Non-pigmented ciliary epithelial cell (primary cell): ENCODE measurements at regions not wholly inside any gene's neighbourhood (a gene's known extent, or its start where the extent isn't known, plus 50 kb on each side); places are given as distances from the start of the nearest gene placed in this dataset.
A peak's percentile ranks its signal among the peaks of the same experiment; 100 is the strongest.
"Not testable (repeated sequence)": the region's sequence is repeated elsewhere in the genome, so short reads cannot be mapped to it uniquely, and the experiment has no call there.

Experiments
- DNase-seq: peaks from one replicate; pipeline ENCODE4 v3.0.0-alpha.2; 2010; ENCODE audit warnings: low read depth

DNA sequence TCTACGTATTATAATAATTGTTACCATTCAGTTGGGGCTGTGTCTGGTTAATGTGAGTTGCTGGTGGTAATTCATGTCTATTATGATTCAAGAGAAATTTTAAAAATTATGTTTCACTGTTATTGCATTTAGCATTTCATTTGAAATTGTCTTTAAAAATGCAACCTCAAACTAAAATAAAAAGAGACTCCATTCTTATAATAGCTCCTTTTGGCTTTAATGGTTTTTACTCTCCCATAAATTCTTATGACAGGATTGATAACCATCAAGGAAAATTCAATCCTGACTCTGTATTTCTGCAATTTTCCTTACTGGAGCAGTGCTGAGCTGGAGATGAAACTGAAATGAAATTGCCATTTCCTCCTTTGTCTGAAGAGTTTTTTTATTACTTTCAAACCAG, 262.7 kb downstream of the REEP3 start:
- DNase-seq = no peak

DNA sequence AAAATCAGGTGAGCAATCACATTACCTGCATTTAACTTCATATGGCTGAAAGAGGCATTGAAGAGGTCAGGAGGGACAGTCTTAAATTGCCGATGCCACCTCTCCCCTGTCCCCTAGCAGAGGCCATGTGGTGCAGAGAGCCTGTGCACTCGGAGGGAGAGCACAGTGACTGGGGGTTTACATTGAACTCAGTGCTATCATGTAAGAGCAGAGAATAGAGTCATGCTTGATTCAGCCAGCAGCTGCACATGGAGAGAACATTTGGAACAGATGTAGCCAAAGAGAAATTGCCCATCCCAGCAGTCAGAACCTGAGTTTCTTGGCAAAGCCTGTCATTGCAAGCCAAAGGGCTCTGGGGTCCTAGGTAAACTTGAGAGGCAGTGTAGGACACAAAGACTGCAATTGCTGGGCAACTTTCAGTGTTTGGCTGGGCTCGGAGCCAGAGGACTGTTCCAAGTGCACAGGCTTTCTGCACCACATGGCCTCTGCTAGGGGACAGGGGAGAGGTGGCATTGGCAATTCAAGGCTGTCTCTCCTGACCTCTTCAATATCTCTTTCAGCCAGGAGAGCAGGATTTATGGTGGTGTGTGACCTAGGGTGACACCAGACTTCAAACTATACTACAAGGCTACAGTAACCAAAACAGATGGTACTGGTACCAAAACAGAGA, 267.1 kb downstream of the REEP3 start:
- DNase-seq = no peak

DNA sequence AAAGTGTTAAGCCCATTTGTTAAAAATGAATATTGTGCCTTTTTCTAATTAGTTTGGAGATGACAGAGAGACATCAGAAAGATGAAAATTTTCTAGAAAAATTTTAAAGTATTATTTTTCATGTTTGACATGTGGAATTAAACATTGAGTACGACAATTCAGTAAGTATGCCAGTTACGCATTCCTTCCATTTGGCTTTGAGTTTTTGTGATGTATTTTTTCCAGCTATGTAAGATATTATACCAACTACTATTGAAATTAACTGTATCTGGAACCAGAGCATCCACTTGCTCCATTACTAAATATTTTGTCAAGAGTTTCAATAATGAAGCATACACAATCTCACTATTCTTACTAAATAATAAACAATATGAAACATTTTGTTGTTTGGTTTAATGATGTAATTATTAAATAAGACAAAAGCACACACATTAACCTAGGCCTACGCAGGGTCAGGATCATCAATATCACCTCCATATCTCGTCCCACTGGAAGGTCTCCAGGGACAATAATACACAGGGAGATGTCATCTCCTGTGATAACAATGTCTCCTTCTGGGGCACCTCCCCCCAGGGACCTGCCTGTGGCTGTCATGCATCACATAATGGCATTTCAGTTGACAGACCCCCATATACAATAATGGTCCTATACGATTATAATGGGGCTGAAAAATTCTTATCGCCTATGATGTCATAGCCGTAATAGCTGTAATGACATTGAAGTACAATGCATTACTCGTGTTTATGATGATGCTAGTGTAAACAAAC, 274.1 kb downstream of the REEP3 start:
- no peak for DNase-seq

DNA sequence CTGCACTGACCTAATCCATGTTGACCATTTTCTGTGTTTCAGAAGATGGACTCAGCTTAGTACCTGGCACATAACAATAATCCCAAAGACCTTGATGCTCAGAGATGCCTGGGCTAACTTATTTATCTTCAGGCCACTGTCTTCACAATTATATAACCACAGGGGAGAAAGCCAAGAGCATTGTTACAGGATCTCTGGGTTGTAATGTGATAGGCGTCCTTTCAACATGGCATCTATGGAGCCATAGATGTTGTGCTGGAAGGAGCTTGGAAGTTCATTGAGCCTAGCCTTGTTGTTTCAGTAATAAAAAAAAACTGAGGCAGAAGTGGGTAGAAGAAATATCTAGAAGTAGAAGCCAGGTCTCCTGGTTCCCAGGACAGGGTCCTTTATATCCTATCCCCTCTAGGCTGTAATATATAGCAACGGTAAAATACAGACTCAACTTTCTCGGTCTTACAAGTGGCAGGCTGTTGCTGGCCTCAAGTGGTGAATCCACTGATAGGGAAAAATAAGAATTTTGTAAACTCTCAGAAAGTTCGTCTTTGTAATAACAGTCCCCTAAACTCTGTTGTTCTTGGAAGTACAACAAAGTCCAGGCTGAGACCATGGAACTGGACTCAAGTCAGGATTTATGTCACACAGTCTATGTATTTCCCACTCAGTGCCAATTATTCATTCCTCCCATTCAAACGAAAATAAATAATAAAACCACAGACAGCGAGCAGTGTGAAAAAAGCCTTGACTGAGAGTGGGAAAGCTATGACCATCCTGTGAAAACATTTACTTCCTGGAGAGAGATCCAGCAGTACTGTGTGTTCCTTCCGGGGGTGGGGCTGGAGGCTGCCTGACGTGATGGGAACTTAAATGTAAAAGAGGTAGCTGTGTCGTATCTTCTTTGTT, 277.6 kb downstream of the REEP3 start:
- peak; percentile 94 for DNase-seq

DNA sequence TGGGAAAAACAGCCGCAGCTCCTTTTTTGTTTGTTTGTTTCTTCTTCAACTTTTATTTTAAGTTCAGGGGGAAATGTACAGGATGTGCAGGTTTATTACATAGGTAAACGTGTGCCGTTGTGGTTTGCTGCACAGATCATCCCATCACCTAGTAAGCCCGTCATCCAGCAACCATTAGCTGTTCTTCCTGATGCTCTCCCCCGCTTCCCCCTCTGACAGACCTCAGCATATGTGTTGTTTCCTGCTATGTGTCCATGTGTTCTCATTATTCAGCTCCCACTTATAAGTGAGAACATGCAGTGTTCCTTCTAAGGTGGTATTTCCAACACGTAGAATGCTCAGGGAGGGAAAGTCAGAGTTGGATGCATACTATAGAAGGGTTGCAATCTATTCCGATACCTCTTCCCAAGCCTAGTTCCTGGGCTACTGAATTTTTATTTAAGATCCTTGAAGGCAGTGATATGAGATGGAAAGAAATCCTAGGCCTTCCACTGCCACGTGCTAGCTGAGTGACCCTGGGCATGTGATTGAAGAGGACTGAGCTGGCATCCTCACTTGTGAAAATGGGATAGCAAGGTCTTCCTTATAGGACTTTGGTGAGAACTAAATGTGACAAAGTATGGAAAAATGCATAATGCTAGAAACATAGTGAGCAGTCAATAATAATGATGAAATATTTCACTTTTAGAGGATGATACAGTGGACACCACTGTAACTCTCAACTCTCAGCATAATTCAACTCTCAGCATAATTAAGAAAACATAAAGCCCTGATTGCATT, 278.5 kb downstream of the REEP3 start:
- DNase-seq = no peak

DNA sequence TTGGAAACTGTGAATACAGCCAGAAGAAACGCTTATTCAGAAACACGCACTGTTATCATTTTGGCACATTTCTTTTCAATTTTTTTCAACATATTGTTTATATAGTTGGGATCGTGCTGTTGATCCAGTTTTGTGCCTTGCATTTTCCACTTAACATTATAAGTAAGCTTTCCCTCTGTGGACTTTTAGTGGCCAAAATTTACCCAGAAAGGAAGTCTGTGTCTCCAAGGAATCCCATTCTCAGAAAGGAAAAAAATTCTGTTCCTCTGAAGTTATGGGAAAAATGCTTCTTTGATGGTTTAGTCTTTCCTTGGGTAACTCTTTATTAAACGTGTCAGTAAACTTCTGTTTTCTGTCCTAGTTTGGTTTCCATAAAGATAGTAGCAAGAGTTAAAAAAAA, 280.0 kb downstream of the REEP3 start:
- no peak for DNase-seq

DNA sequence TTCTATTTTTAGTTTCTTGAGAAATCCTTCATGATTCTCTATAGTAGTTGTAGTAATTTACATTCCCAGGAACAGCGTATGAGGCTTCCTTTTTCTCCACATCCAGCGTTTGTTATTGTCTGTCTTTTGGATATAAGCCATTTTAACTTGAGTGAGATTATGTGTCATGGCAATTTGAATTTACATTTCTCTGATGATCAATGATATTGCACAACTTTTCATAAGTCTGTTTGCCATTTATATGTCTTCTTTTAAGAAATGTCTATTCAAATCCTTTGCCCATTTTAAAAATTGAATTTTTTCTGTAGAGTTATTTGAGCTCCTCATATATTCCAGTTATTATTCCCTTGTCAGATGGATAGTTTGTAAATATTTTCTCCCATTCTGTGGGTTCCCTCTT, 285.1 kb downstream of the REEP3 start:
- DNase-seq = no peak

DNA sequence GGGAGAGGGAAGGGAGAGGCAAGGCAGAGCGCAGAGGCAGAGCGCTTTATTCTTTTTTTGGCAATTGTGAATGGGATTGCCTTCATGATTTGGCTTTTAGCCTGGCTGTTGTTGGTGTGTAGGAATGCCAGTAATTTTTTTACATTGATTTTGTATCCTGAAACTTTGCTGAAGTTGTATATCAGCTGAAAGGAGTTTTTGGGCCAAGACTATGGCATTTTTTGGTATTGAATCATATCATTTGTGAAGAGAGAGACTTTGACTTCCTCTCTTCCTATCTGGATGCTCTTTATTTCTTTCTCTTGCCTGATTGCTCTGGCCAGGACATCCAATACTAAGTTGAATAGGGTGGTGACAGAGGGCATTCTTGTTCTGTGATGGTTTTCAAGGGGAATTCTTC, 291.3 kb downstream of the REEP3 start:
- no peak for DNase-seq

DNA sequence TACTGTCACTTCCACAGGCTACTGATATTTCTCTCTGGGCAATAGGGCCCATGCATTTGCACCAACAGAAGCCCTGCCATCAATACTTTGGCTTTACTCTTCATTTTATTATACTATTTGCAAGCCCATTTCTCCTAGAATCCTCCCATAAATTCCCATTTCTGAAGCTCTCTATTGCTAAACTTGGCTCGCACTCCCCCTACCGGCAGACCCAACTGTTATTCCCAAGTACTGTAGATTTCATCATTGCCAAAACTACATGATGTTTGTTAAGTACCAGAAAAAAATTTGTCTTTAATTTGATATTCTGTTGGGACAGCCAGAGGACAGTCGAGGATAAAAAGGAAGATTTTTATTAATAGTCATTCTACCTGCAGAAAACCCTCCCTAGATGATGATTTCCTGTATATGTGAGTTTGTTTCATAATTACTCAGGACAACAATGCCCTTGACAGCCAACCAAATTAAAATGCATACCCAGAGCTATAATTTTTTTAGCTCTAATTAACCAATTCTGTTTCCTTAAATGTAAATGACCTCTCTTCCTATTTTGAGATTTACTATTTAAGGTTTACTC, 298.6 kb downstream of the REEP3 start:
- no peak for DNase-seq

DNA sequence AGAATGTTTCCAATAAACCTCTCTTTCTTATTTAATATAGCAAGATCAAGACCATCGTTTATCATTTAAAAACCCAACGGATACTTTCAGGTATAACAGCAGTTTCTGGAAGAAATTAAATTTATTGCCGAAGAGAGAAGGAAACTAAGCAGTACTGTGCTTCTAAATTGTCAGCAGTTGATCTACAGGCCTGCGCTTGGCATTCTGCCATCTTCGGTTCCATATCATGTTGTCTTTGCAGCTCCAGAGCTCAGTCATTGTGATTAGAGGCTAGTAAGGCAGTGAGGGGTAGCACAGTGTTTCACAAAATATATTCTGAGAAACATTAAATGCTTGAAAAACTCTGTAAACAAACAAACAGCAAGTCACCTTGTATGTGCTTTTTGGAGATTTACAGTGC, 301.3 kb downstream of the REEP3 start:
- no peak for DNase-seq

DNA sequence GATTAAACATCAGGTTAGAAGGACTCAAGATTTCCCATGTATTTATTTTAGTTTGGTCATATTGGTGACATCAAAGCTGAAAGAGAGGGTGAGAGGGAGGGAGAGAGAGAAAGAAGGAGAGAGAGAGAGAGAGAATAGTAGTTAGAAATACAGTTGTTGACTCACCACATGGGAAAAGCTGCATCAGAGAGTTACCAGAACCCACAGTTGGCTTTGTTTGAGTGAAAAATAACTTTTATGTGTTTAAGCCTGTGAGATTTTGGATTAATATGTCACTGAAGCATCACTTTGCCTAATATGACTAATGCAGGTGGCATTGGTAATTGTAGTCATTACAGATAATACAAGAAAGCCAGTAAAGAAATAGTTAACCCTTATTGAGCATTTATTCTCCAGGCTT, 303.9 kb downstream of the REEP3 start:
- no peak for DNase-seq

DNA sequence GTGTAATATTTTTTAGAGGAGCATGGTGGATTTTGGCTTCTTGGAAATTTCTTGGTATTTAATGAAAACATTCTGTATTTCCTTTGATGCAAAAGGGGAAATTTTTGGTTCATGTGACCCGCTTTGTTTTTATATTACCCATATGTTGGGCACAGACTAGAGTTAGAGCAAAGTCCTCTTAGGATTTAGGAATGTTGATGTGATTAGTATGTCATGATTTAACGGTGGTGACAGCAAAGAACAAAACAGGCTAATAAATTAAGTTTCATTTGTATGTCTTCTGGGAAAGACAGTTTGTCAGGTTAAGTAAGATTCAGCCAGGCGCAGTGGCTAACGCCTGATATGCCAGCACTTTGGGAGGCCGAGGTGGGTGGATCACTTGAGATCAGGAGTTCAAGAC, 304.6 kb downstream of the REEP3 start:
- no peak for DNase-seq

DNA sequence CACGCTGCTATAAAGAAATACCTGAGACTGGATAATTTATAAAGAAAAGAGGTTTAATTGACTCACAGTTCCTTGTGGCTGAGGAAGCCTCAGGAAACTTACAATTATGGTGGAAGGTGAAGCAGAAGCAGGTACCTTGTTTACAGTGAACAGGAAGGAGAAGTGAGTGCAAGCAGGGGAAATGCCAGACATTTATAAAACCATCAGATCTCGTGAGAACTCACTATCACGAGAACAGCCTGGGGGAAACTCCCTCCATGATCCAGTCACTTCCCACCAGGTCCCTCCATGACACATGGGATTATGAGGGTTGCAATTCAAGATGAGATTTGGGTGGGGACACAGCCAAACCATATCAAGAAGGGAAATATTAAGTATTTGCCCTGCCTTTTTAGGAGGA, 305.8 kb downstream of the REEP3 start:
- not testable (repeated sequence) for DNase-seq

DNA sequence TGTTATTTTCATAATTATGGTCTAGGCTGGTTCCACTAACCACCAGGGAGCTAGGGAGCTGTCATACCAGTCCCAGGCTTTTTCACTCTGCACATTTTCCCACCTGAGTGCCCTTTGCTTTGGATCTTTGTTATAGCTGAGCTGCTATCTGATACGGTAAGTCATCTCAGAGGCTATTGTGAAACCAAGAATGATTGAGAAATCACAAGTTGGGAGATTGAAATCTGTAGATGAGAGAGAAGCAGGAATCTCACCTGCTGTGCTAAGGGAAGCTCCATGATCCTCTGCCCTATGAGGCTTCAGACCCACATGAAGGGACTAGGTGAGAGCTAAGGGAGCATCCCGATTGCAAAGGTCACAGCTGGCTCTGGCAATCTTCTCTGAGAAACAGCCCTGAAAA, 307.8 kb downstream of the REEP3 start:
- no peak for DNase-seq

DNA sequence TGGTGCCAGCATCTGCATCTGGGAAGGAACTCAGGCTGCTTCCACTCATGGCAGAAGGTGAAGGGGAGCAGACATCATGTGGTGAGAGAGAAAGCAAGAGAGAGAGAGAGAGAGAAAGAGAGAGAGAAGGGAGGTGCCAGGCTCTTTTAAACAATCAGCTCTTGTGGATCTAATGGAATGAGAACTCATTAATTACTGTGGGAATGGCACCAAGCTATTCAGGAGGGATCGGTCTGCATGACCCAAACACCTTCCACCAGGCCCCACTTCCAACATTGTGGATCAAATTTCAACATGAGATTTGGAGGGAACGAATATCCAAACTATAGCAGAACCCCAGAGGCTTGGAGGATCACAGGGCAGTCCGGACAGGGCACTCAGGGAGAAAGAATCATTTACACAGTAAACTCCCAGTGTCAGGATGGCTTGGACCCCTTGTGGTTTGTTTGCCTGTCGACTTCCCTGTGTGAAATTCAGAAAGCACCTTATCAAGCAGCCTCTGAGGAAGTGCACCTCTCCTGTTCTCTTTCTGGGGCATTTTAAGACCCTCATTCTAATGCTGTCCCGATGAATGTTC, 308.5 kb downstream of the REEP3 start:
- no peak for DNase-seq

DNA sequence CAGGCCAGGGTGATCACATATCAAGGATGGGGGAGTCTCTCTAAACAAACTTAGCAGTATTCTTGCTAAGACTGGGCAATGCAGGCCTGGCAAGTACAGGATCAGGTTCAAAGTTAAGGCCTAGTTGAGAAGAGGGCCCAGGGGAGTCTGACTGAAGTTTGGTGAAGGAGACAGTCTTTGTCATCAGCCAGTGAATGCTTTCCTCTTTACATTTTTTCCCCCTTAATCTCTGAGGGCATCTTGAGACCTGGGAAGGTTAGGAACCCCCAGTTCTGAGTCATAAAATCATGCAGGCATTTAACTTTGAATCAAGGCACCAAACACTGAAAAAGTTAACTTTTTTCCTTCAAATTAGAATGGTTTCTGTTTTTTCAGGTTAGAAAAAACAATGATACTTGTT, 311.5 kb downstream of the REEP3 start:
- DNase-seq = no peak

DNA sequence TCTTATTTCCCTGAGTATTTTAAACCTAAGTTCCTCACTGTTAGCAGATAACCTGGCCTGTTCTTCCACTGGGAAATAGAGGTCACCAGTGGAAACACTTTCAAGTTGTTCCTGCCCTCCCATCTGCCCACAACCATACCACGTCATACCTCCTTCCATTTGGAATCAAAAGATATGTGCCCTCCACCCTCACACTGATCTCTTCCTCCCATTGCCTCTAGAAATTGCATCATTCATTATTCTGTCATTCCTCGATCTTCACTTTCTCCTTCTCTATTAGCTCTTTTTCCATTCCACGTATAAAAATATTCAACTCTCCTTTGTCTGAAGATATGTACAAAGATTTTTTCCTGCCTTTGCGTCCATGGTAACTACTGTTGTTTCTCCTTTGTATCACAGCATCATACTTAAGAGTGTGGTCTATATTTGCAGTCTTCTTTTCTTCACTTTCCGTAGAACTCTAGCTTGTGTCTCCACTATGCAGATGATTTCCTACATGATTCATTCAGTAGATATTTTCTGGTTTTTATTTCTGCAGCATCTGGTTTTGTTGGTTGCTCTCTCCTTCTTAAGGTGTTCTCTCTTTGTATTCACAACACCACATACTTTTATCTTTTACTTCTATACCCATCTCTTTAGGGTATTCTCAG, 312.3 kb downstream of the REEP3 start:
- DNase-seq = no peak

DNA sequence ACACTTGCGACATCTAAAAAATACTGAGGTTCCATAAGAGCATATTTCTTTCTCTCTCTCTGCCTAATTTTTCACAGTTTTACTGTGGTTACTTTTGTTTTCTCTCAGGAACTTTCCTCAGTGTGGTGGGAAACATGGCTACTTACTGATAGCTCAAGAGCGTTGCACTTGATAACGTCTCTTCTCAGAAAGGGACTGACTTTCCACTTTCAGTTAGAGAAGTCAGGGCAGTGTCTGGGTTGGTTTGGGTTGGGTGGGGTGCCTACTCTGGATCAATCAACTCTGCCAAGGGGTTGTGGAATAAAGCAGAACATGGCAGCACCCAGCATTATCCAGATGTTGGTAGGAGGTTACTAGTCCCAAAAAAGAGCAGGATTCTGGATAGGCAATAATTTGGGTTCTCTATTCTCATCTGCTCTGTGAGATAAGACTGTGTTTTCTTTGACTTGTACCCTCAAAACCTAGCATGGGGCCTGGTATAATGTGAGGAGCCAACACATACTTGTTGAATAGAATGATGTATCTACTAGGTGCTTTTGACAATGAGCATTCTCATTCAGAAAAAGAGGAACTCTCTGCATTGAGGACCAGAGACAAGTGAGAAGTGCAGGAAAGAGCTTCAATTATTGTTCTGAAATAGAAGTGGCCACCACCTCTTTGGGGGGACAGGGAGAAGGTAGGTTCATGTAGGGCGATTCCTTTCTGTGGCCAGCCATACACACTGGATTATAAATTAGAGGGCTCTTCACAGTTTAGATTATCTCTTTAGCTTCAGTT, 315.7 kb downstream of the REEP3 start:
- no peak for DNase-seq

DNA sequence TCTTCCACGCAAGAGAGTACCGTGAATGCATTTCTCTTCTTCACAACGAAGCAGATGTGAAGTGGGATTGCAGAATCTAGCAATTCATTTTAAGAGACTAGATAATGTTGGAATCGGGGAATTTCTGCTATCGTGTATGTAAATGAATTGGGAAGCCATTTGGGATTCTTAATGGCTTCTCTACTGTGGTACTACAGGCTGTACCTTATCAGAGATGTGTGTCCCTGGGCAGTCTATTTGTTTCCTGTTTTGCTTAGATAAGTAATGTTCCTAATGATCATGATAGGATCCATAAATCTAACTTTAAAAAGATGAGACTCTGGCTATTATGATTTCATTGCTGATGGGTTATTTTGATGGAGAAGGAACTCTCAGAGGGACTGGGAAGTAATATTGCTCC, 320.6 kb downstream of the REEP3 start:
- DNase-seq = no peak

DNA sequence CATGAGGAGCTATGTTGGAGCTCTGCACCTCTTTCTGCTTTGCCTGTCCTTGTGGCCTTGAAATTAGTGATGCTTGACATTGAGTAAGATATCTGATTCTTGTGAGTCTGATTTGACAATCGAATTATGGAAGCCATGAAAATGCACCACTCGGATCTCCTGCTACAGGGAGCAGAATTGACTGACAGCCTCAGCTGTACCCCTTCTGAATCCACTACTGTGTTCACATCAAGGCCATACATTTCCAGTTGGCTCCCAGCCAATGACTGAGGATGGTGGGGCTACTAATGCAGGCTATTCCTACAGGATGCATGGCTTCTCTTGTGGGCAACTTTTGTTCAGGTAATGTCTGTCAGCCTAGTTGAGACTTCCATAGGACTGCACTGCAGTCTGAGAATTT, 321.9 kb downstream of the REEP3 start:
- DNase-seq = no peak
